ENCODE measurements at regions not wholly inside any gene's neighbourhood (a gene's known extent, or its start where the extent isn't known, plus 50 kb on each side); places are given as distances from the start of the nearest gene placed in this dataset.

GRCh38 chr22:48242461-48242864 lies 1480.0 kb downstream of the TBC1D22A start:
- TF ChIP-seq CTCF (IDR thresholded peaks at IDR 0.05): no peak
- TF ChIP-seq POLR2A (IDR thresholded peaks at IDR 0.05): no peak
